GM10248 (cell line): ENCODE measurements at regions not wholly inside any gene's neighbourhood (a gene's known extent, or its start where the extent isn't known, plus 50 kb on each side); places are given as distances from the start of the nearest gene placed in this dataset.

Experiments
- CTCF ChIA-PET: fragments of 300-600 bp; sonication (Branson Sonifier 250); formaldehyde crosslinking; extraction: SDS; loops from one replicate; lab custom pipeline; 2021; ENCODE audit warnings: antibody characterized with exemption; lab: Yijun Ruan, JAX
- POLR2A ChIA-PET: fragments of 350-650 bp; sonication (Branson Sonifier 250); formaldehyde crosslinking; extraction: SDS; loops from one replicate; lab custom pipeline; 2020; ENCODE audit warnings: antibody characterized with exemption; lab: Yijun Ruan, JAX
- DNase-seq: peaks from one replicate; pipeline ENCODE4 v3.0.0; 2012; ENCODE audit errors: extremely low spot score
- CTCF ChIP-seq: IDR thresholded peaks from 2 replicates; pipeline ENCODE4 v1.5.1; 2012; ENCODE audit warnings: mild to moderate bottlenecking, low read depth; ENCODE audit errors: extremely low read depth, missing control alignments, control extremely low read depth

GRCh38 chr15:56524915-56525314 lies 60.0 kb upstream of the MNS1 start:
- ChIA-PET CTCF (interaction anchor here (1.3 kb wide), 1 partner anchor 8 kb away, joined by 3 read pairs; no protein-coding TSS in a partner anchor), POLR2A (no interaction called here)
- TF ChIP-seq CTCF, result no peak
- DNase-seq, result no peak

GRCh38 chr15:56523521-56523920 lies 58.6 kb upstream of the MNS1 start:
- POLR2A ChIA-PET, result no interaction called here
- TF ChIP-seq CTCF, result no peak
- CTCF ChIA-PET, result interaction anchor here (1.3 kb wide), 1 partner anchor 10 kb away, joined by 3 read pairs; no protein-coding TSS in a partner anchor
- DNase-seq, result no peak

- POLR2A ChIA-PET, result no interaction called here
- no peak for TF ChIP-seq CTCF
- CTCF ChIA-PET, result no interaction called here
- no peak for DNase-seq
Observed at GRCh38 chr15:56519000-56519399, 54.1 kb upstream of the MNS1 start.
